Muscle layer of colon (tissue), 2 donors: ENCODE measurements at regions not wholly inside any gene's neighbourhood (a gene's known extent, or its start where the extent isn't known, plus 50 kb on each side); places are given as distances from the start of the nearest gene placed in this dataset.

Experiments
- H3K27ac ChIP-seq: one replicate; pipeline ENCODE4 v1.7.0; 2013; ENCODE audit warnings: low read depth, mild to moderate bottlenecking, low read length, moderate library complexity
- H3K27me3 ChIP-seq, 2 donors: one replicate each; pipeline ENCODE4 v1.7.0; 2013; ENCODE audit warnings: low read length in 2 of 2, mild to moderate bottlenecking in 2 of 2; ENCODE audit not compliant: insufficient read depth in 2 of 2, control insufficient read depth in 1 of 2
- H3K36me3 ChIP-seq: one replicate; pipeline ENCODE4 v1.7.0; 2013; ENCODE audit warnings: mild to moderate bottlenecking, low read length; ENCODE audit not compliant: insufficient read depth
- H3K4me1 ChIP-seq: one replicate; pipeline ENCODE4 v1.7.0; 2013; ENCODE audit warnings: mild to moderate bottlenecking, low read length; ENCODE audit not compliant: insufficient read depth
- H3K4me3 ChIP-seq, 2 donors: one replicate each; pipeline ENCODE4 v1.7.0; 2013; ENCODE audit warnings: low read length in 2 of 2, low read depth in 1 of 2, mild to moderate bottlenecking in 1 of 2, moderate library complexity in 1 of 2
- H3K9ac ChIP-seq: one replicate; pipeline ENCODE4 v1.7.0; 2013; ENCODE audit warnings: low read length
- H3K9me3 ChIP-seq: one replicate; pipeline ENCODE4 v1.7.0; 2013; ENCODE audit warnings: mild to moderate bottlenecking, low read length
- donor health status: abdominal sarcoma.
- donor health status: Adenocarcinoma of cecum.

DNA sequence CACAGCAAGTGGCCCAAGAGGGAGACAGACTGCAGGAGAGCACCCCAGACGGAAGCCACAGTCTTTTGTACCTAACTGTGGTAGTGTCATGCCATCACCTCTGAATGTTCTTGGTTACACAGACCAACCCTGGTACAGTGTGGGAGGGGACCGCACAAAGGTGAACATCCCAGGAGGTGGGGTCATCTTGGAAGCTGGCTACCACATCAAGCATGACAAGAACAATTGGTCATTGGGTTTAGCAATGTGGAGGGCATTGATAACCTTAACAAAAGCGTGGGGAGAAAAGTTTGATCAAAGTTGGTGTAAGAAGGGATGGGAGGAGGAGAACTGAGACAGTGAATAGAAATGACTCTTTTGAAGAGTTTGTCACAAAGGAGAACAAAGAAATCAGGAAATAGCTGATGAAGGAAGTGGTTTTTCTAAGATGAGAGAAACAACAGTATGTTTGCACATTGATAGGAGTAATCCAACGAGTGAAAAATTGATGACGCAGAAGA is 87.1 kb upstream of the CACNA1E start:
- Histone ChIP-seq H3K36me3 (no peaks in the 10 kb centered on the region), H3K9me3 (no peaks in the 10 kb centered on the region), H3K27me3 (no peaks in the 10 kb centered on the region), H3K4me1 (no peaks in the 10 kb centered on the region), H3K27ac (no peak overlapping the region), H3K9ac (no peak overlapping the region), H3K4me3 (no peak overlapping the region)

DNA sequence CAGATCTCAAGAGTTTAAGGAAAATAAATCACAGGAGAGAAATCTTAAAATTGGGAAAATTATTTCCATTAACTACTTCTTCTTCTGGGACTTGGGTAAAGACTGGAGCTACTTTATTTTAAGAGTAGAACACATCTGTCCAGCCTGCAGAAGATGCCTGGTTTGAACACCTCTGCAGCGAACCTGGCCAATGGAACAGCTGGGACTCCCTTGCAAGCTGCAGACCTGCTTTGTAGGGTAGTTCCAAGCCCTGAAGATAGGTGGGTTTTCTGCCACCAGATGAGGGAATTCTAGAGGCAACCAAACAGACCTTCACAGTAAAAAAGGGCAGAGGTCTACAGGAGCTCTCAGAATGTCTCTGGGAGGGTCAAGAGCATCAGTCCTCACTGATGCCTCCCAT is 86.5 kb upstream of the CACNA1E start:
- H3K4me3 ChIP-seq: no peak overlapping the region
- H3K4me1 ChIP-seq: no peaks in the 10 kb centered on the region
- no peaks in the 10 kb centered on the region for H3K27me3 ChIP-seq
- H3K36me3 ChIP-seq: no peaks in the 10 kb centered on the region
- H3K9ac ChIP-seq: no peak overlapping the region
- no peaks in the 10 kb centered on the region for H3K9me3 ChIP-seq
- no peak overlapping the region for H3K27ac ChIP-seq

DNA sequence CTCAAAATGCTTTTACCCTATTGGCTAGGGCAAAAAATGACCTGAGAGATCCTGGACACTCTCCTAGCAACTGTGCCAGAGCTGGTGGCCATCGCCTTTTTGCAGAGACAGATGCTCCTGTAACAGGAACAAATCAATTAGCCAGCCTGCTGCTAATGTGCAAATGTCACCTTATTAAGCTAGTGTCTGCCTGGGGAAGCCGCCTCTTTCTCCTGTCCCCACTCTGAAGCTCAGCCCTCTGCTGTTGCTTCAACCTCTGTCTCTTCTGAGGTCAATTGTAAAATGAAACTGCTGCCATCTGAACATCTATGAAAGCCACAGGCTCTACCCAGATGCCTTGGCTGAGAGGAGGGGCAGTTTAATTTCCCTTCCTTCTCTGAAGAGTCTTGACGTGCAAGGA is 85.5 kb upstream of the CACNA1E start:
- Histone ChIP-seq H3K4me3 (no peak overlapping the region), H3K9me3 (no peaks in the 10 kb centered on the region), H3K4me1 (no peaks in the 10 kb centered on the region), H3K9ac (no peak overlapping the region), H3K27ac (no peak overlapping the region), H3K27me3 (no peaks in the 10 kb centered on the region), H3K36me3 (no peaks in the 10 kb centered on the region)

DNA sequence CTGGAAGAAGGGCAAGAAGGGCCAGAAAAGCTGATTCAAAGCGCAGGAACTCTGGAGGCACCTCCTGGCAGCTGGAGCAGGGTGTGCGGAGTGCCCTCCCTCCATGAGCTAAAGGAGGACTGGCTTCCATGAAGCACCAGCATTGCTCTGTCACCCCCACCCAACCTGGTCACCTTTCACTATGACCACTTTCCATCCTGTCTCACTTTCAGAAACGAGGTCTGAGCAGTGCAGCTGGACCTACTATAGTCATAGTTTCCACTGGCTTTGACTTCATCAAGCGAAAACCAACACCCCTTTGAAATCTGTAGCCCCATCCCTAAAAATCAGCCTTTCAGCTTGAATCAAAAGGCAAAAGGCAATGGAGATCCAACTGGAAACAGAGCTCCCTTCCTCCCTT is 84.8 kb upstream of the CACNA1E start:
- Histone ChIP-seq H3K4me3 (no peak overlapping the region), H3K9me3 (no peaks in the 10 kb centered on the region), H3K36me3 (no peaks in the 10 kb centered on the region), H3K9ac (no peak overlapping the region), H3K4me1 (no peaks in the 10 kb centered on the region), H3K27me3 (no peaks in the 10 kb centered on the region), H3K27ac (no peak overlapping the region)

DNA sequence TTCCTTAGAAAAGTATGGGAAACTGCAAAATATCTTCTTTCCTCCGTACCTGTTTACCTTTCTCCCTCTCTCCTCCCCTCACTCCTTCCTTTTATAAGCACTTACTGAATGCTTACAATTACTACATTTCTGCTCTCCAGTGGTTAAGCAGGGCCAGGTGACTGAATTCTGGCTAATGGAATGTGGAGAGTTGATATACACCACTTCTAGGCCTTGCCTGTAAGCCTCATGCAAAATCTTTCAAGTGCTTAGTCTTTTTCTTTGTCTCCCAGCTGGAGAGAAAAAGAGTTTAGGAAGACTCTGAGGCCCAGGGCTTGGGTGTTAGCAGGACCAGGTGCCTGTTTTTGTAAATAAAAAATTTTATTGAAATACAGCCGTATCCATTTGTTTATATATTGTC is 77.7 kb upstream of the CACNA1E start:
- H3K36me3 ChIP-seq: no peaks in the 10 kb centered on the region
- no peak overlapping the region for H3K27ac ChIP-seq
- H3K9ac ChIP-seq: no peak overlapping the region
- H3K4me1 ChIP-seq: peaks cover 6% of the 10 kb centered on the region
- no peaks in the 10 kb centered on the region for H3K27me3 ChIP-seq
- H3K4me3 ChIP-seq: no peak overlapping the region
- H3K9me3 ChIP-seq: no peaks in the 10 kb centered on the region

DNA sequence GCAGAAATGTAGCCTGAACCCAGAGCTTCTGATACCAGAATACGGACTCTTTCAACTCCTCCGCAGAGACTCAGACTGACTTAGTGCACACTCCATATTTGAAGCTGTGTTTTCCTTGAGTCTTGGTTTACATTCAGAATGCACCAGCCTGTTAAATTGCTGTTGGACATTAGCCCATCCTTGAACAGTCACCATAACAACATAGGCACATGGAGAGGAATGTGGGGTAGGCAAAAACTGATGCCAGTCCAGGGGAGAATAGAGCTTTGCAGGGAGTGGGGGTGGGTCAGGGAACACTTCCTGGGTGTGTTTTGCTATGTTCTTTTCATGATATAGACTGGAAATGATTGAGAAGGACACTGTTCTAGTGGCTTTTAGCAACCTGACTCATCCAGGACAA is 76.3 kb upstream of the CACNA1E start:
- peaks cover 6% of the 10 kb centered on the region for H3K4me1 ChIP-seq
- H3K36me3 ChIP-seq: no peaks in the 10 kb centered on the region
- no peak overlapping the region for H3K27ac ChIP-seq
- no peaks in the 10 kb centered on the region for H3K27me3 ChIP-seq
- H3K4me3 ChIP-seq: no peak overlapping the region
- H3K9me3 ChIP-seq: no peaks in the 10 kb centered on the region
- no peak overlapping the region for H3K9ac ChIP-seq

DNA sequence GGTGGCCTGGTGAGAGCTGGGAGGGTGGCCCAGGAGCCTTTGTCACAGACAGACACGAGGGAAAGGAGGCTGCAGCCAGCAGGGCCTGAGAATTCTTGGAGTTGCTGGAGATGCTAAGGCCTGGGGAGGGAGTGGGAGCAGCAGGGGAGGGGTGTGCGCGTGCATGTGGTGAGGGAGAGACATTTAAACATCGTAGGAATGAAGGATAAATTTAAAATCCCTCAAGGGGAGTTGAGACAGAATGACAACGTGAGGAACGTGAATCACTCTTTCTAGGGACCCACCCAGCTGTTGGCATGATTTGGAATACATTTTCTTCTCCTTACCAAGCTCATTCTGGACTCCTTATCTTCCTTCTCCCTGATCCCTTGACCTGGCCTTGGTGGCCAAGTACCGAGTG is 73.3 kb upstream of the CACNA1E start:
- Histone ChIP-seq H3K4me1 (peaks cover 6% of the 10 kb centered on the region), H3K27ac (no peak overlapping the region), H3K9ac (no peak overlapping the region), H3K27me3 (no peaks in the 10 kb centered on the region), H3K36me3 (no peaks in the 10 kb centered on the region), H3K9me3 (no peaks in the 10 kb centered on the region), H3K4me3 (no peak overlapping the region)

DNA sequence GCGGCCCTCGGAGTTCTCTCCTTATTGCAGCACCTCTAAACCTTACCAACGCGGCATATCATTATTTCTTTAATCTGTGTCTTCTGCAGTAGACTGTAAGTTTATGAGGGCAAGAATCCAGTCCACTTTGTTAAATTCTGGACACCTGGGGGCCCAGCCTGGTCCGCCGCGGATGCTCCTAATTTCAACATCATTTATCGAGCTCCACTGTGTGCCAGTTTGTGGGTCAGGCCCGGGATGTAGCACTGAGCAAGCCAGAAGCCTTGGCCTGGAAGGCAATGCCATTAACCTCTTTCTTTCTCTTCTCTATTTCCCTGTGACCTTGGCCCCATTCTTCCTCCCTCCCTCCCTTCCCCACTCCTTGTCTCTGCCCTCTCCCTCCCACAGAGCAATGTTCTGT is 70.6 kb upstream of the CACNA1E start:
- Histone ChIP-seq H3K4me1 (no peaks in the 10 kb centered on the region), H3K9me3 (no peaks in the 10 kb centered on the region), H3K27me3 (no peaks in the 10 kb centered on the region), H3K9ac (no peak overlapping the region), H3K27ac (no peak overlapping the region), H3K36me3 (no peaks in the 10 kb centered on the region), H3K4me3 (no peak overlapping the region)

DNA sequence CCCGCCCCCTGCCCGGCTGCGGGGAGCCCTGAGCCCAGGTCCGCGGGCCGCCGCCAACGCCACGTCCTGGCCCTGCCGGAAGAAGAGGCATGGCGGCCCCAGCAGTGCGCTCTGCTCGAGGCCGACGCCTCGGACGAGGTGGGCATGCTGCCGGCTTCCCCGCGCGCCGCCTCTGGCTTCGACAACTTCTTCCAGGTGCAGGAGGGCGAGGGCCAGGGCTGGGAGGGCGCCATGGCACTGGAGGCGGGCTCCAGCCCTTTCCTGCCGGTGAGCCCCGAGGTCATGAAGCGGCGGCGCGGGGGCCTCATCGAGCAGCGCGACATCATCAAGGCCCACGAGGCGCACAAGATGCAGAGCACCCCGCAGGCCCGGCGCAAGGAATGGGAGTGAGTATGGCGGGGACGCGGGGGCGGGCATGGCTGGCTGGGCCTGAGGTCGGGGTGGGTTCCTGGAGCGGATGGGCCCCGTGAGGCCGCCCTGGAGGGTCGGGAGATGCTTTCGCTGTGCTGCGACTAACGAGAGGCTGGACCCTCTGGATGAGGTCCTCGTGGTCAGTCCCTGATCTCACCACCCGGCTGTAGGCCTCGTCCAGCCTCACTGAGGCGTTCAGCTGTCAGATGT is 70.0 kb upstream of the CACNA1E start:
- H3K27me3 ChIP-seq: no peaks in the 10 kb centered on the region
- no peak overlapping the region for H3K4me3 ChIP-seq
- H3K9me3 ChIP-seq: no peaks in the 10 kb centered on the region
- no peaks in the 10 kb centered on the region for H3K4me1 ChIP-seq
- H3K27ac ChIP-seq: no peak overlapping the region
- H3K9ac ChIP-seq: no peak overlapping the region
- H3K36me3 ChIP-seq: no peaks in the 10 kb centered on the region

DNA sequence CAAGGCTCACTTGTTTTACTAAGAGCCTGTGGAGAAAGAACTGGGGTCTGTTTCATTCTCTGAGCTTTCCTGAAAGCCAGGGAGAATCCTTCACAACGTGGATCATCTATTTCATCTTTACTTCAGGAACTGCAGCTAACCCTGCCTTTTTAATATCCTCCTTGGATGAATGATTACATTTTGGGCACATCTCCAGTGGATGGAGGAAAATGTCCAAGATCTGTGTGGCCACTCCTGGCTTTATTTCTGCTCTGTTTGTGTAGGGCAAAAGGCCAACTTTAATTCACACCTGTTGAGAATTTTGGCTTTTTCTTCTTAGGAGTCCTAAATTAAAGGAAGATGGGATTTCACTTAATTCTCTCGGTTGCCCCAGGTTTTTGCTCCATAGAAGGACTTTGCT is 69.5 kb upstream of the CACNA1E start:
- H3K27me3 ChIP-seq: no peaks in the 10 kb centered on the region
- no peak overlapping the region for H3K9ac ChIP-seq
- H3K36me3 ChIP-seq: no peaks in the 10 kb centered on the region
- no peaks in the 10 kb centered on the region for H3K9me3 ChIP-seq
- no peak overlapping the region for H3K4me3 ChIP-seq
- no peak overlapping the region for H3K27ac ChIP-seq
- no peaks in the 10 kb centered on the region for H3K4me1 ChIP-seq

DNA sequence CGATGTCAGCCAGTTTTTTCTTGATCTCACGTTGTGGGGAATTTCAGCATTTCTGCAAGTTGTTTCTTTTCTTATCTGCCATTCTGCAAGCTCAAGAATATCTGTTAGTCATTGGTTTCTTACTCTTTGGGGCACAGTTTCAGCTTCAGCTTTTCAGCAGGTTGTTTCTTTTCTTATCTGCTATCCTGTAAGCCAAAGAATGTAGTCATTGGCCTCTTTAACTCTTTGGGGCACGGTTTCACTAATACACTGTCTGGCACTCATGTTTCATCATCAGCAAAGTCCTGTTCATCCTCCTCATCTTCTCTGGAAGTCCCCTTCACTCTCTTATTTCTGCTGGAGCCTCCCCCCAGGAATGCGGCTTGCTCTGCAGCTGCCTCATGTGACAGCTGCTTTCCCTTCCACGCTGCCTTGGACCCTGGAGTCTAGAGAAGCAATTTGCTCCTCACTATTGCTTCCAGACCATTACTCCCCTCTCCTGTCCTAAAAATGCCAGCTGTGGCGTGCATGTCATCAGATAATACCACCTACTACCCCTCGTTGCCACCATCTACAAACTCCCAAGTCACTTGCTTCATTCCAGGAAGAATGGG is 67.0 kb upstream of the CACNA1E start:
- Histone ChIP-seq H3K27ac (no peak overlapping the region), H3K4me1 (no peaks in the 10 kb centered on the region), H3K9ac (no peak overlapping the region), H3K4me3 (no peak overlapping the region), H3K9me3 (no peaks in the 10 kb centered on the region), H3K27me3 (no peaks in the 10 kb centered on the region), H3K36me3 (no peaks in the 10 kb centered on the region)

DNA sequence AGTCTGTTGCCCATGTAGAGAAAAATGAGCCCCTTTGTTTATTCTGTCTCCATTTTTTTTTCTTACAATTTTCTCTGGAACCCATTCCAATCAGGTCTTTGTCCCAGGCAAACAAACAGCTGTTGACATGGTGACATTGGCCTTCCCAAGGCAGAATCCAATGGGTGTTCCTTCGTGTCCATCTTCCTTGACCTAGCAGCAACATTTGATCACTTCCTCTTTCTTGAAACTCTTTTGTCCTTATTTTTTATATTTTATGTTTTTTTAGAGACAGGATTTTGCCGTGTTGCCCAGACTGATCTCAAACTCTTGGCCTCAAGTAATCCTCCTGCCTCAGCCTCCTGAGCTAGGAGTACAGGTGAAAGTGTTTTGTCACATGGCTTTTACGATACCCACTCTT is 65.4 kb upstream of the CACNA1E start:
- H3K4me1 ChIP-seq: no peaks in the 10 kb centered on the region
- no peaks in the 10 kb centered on the region for H3K27me3 ChIP-seq
- H3K27ac ChIP-seq: no peak overlapping the region
- no peaks in the 10 kb centered on the region for H3K9me3 ChIP-seq
- H3K9ac ChIP-seq: no peak overlapping the region
- H3K4me3 ChIP-seq: no peak overlapping the region
- H3K36me3 ChIP-seq: no peaks in the 10 kb centered on the region
